Muscle layer of duodenum (tissue), 2 donors: ENCODE measurements at regions not wholly inside any gene's neighbourhood (a gene's known extent, or its start where the extent isn't known, plus 50 kb on each side); places are given as distances from the start of the nearest gene placed in this dataset.
A peak's percentile ranks its signal among the peaks of the same experiment; 100 is the strongest.

Experiments used
- H3K27ac ChIP-seq: one replicate; pipeline ENCODE4 v1.7.0; 2013; ENCODE audit warnings: mild to moderate bottlenecking, low read length
- H3K27me3 ChIP-seq: one replicate; pipeline ENCODE4 v1.7.0; 2013; ENCODE audit warnings: low read depth, mild to moderate bottlenecking, control low read depth, low read length
- H3K36me3 ChIP-seq, 2 donors: one replicate each; pipeline ENCODE4 v1.7.0; 2013; ENCODE audit warnings: low read length in 2 of 2, control low read depth in 1 of 2, mild to moderate bottlenecking in 1 of 2; ENCODE audit not compliant: insufficient read depth in 2 of 2, control insufficient read depth in 1 of 2
- H3K4me1 ChIP-seq, 2 donors: one replicate each; pipeline ENCODE4 v1.7.0; 2013; ENCODE audit warnings: low read length in 2 of 2, mild to moderate bottlenecking in 2 of 2, control low read depth in 1 of 2, moderate library complexity in 1 of 2; ENCODE audit not compliant: insufficient read depth in 2 of 2, control insufficient read depth in 1 of 2
- H3K4me3 ChIP-seq, 2 donors: one replicate each; pipeline ENCODE4 v1.7.0; 2013; ENCODE audit warnings: low read length in 2 of 2, low read depth in 1 of 2, mild to moderate bottlenecking in 1 of 2
- H3K9me3 ChIP-seq, 2 donors: one replicate each; pipeline ENCODE4 v1.7.0; 2013; ENCODE audit warnings: low read length in 2 of 2, control low read depth in 1 of 2, mild to moderate bottlenecking in 1 of 2; ENCODE audit not compliant: control insufficient read depth in 1 of 2
- donor health status: healthy.

- H3K27me3 ChIP-seq, result no peaks in the 10 kb centered on the region
- no peak overlapping the region for H3K27ac ChIP-seq
- H3K4me3 ChIP-seq, result no peak overlapping the region
- H3K36me3 ChIP-seq, result no peaks in the 10 kb centered on the region
- no peaks in the 10 kb centered on the region for H3K9me3 ChIP-seq
- H3K4me1 ChIP-seq, result no peaks in the 10 kb centered on the region
Measured at GRCh38 chr6:150651808-150652470, 52.3 kb downstream of the PLEKHG1 start.

DNA sequence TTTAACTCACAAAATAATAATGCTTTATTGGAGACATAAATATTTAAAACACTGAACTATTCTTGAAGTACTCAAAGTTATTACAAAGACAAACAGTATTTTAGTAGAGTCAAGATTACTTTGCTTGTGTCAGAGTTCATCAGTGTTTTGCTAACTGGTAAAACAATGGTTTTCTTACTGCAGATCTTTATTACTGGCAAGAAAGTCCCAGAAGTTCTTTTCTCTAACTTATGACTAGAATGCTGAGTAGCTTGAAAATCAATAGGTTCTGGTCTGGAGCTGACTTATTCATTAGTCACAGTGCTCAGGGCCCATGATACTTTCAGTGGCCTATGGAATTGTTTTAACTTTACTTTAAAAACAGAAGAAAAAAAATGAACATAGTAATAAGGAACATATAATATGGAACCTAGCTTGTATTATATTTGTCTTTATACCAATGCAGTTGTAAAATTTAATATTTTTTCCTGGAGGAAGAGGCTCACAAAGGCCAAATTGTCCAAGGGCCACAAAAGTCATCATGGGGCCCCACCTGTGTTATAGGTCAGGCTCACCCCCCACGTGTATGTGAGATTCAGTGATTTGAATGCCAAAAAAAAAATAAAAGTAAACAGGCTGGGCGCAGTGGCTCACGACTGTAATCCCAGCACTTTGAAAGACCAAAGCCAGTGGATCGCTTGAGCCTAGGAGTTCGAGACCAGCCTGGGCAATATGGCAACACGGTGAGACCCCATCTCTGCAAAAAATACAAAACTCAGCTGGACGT lies 53.3 kb downstream of the PLEKHG1 start:
- Histone ChIP-seq H3K27me3 (no peaks in the 10 kb centered on the region), H3K36me3 (no peaks in the 10 kb centered on the region), H3K9me3 (no peaks in the 10 kb centered on the region), H3K4me1 (no peaks in the 10 kb centered on the region), H3K27ac (no peak overlapping the region), H3K4me3 (no peak overlapping the region)

DNA sequence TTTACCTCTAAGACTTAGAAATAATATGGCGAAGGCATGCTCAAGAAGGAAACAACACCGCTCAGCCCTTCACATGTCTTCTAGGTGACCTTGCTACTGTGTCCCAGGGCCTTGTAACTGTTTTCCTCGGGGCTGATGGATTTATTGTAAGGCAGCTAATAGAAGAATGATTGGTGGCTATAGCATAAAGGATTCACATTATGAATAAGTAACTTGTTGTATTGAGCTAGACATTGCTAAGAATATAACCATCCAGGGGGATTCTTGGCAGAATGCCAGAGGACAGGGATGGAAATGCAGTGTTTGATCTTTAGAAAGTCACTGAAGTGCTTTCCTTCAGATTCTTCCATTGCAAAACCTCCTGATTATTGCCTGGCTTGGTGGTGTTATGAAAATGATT lies 54.9 kb downstream of the PLEKHG1 start:
- H3K27ac ChIP-seq, result no peak overlapping the region
- H3K36me3 ChIP-seq, result no peaks in the 10 kb centered on the region
- H3K4me3 ChIP-seq, result no peak overlapping the region
- no peaks in the 10 kb centered on the region for H3K4me1 ChIP-seq
- H3K27me3 ChIP-seq, result no peaks in the 10 kb centered on the region
- no peaks in the 10 kb centered on the region for H3K9me3 ChIP-seq

DNA sequence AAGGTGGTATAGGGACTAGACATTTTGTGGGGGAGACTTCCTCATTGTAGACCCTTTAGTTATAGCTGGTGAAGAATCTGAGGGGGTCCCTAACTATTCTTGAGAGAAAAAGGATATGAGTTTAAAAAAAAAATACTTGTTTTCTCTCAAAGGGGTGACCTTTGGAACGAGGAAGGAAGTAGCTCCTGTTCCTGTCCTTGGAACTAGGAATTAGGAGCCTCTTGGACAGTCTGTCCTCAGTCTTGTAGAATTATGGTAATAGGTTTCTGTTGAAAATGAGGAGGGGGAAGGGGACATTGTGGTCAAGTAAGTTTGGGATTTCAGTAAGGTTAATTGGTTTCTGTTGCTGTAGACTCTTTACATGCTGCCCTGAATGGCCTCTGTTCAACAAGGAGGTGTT lies 56.5 kb downstream of the PLEKHG1 start:
- H3K4me3 ChIP-seq, result no peak overlapping the region
- H3K27ac ChIP-seq, result no peak overlapping the region

GRCh38 chr6:150658421-150658820 lies 58.7 kb downstream of the PLEKHG1 start:
- Histone ChIP-seq H3K4me1 (no peaks in the 10 kb centered on the region), H3K27ac (no peak overlapping the region), H3K27me3 (no peaks in the 10 kb centered on the region), H3K9me3 (no peaks in the 10 kb centered on the region), H3K4me3 (no peak overlapping the region), H3K36me3 (no peaks in the 10 kb centered on the region)

More for the DNA sequence above, 56.5 kb downstream of the PLEKHG1 start:
- Histone ChIP-seq H3K4me1 (no peaks in the 10 kb centered on the region), H3K27me3 (no peaks in the 10 kb centered on the region), H3K36me3 (no peaks in the 10 kb centered on the region), H3K9me3 (no peaks in the 10 kb centered on the region)

GRCh38 chr6:150659046-150659763 lies 59.5 kb downstream of the PLEKHG1 start:
- Histone ChIP-seq H3K27me3 (no peaks in the 10 kb centered on the region), H3K4me1 (no peaks in the 10 kb centered on the region), H3K27ac (no peak overlapping the region), H3K9me3 (no peaks in the 10 kb centered on the region), H3K36me3 (no peaks in the 10 kb centered on the region), H3K4me3 (no peak overlapping the region)

GRCh38 chr6:150661216-150662007 lies 61.7 kb downstream of the PLEKHG1 start:
- Histone ChIP-seq H3K27me3 (no peaks in the 10 kb centered on the region), H3K36me3 (no peaks in the 10 kb centered on the region), H3K4me3 (no peak overlapping the region), H3K9me3 (no peaks in the 10 kb centered on the region), H3K4me1 (peaks cover 0 to 4% of the 10 kb centered on the region in 2 donors), H3K27ac (no peak overlapping the region)

GRCh38 chr6:150662814-150663213 lies 63.1 kb downstream of the PLEKHG1 start:
- Histone ChIP-seq H3K9me3 (no peaks in the 10 kb centered on the region), H3K27ac (no peak overlapping the region), H3K4me1 (peaks cover 6 to 10% of the 10 kb centered on the region in 2 donors), H3K27me3 (no peaks in the 10 kb centered on the region), H3K4me3 (no peak overlapping the region), H3K36me3 (no peaks in the 10 kb centered on the region)

DNA sequence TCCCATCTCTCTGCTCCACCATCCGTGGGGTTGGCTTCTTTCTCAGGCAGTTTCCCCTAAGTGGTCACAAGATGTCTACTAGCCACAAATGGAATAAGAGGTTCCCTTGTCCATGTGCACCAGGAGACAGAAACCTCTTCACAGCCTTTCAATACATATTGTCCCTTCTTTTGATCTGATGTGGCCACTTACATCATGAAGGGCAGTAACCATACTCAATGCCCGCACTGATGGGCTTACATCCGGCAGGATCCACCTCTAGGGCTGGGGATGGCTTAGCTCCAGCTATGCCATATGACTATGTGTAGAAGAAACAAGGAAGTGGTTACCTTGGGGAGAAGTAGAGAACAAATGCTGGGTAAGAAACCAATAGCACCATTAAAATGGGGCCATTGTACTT lies 64.4 kb downstream of the PLEKHG1 start:
- H3K27me3 ChIP-seq, result no peaks in the 10 kb centered on the region
- H3K36me3 ChIP-seq, result no peaks in the 10 kb centered on the region
- H3K4me3 ChIP-seq, result no peak overlapping the region
- peaks cover 17 to 19% of the 10 kb centered on the region in 2 donors for H3K4me1 ChIP-seq
- no peak overlapping the region for H3K27ac ChIP-seq
- H3K9me3 ChIP-seq, result no peaks in the 10 kb centered on the region

- Histone ChIP-seq H3K27me3 (no peaks in the 10 kb centered on the region), H3K27ac (peak overlapping the region; percentile 59)
Measured at GRCh38 chr6:150666071-150666470, 66.4 kb downstream of the PLEKHG1 start.

DNA sequence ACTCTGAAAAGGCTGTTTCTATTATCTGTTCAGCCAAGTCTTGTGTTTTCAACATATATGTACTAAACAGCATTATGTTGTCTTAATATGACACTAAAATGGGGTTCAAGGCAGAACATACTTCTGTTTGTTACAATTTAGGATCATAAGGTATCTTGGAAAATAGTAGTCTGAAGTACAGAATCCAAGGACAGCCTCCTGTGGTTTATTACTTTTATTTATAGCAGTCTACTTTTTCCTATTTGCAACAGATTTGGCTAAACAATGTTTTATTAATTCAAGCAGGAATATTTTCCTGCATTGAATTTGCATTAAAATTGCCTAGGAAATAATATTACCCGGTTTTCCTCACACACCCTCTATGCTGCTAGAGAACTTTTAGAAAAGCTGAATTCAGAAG lies 67.7 kb downstream of the PLEKHG1 start:
- H3K9me3 ChIP-seq, result no peaks in the 10 kb centered on the region
- no peak overlapping the region for H3K4me3 ChIP-seq
- no peaks in the 10 kb centered on the region for H3K27me3 ChIP-seq
- peaks cover 21% of the 10 kb centered on the region in 2 donors for H3K4me1 ChIP-seq
- H3K27ac ChIP-seq, result peak overlapping the region; percentile 73
- H3K36me3 ChIP-seq, result no peaks in the 10 kb centered on the region

More at GRCh38 chr6:150666071-150666470, 66.4 kb downstream of the PLEKHG1 start:
- H3K9me3 ChIP-seq, result no peaks in the 10 kb centered on the region
- peaks cover 21% of the 10 kb centered on the region in 2 donors for H3K4me1 ChIP-seq
- no peak overlapping the region for H3K4me3 ChIP-seq
- H3K36me3 ChIP-seq, result no peaks in the 10 kb centered on the region
